Loucy (cell line): ENCODE measurements at regions not wholly inside any gene's neighbourhood (a gene's known extent, or its start where the extent isn't known, plus 50 kb on each side); places are given as distances from the start of the nearest gene placed in this dataset.

Experiments used
- H2AFZ ChIP-seq: fragments of 200-600 bp; sonication (generic); 2 replicates; pipeline ENCODE4 v1.6.0; 2016; ENCODE audit warnings: antibody characterized with exemption, mild to moderate bottlenecking, low read length, moderate library complexity
- H3F3A ChIP-seq: fragments of 200-600 bp; 2 replicates; pipeline ENCODE4 v1.6.0; 2016; ENCODE audit warnings: antibody characterized with exemption, low read depth, mild to moderate bottlenecking
- H3K27me3 ChIP-seq: fragments of 200-600 bp; sonication (generic); 2 replicates; pipeline ENCODE4 v1.6.1; 2014; ENCODE audit warnings: low read length, mild to moderate bottlenecking; ENCODE audit not compliant: insufficient read depth, poor library complexity, severe bottlenecking
- H3K36me3 ChIP-seq: fragments of 200-600 bp; sonication (generic); 2 replicates; pipeline ENCODE4 v1.6.1; 2016; ENCODE audit warnings: low read length; ENCODE audit not compliant: insufficient read depth
- H3K4me1 ChIP-seq: fragments of 200-600 bp; sonication (generic); 2 replicates; pipeline ENCODE4 v1.5.1; 2014; ENCODE audit warnings: low read length, mild to moderate bottlenecking; ENCODE audit not compliant: insufficient read depth, poor library complexity, severe bottlenecking
- H3K4me2 ChIP-seq: fragments of 200-600 bp; sonication (generic); 2 replicates; pipeline ENCODE4 v1.6.0; 2014; ENCODE audit warnings: antibody characterized with exemption, low read length, low read depth, mild to moderate bottlenecking; ENCODE audit not compliant: poor library complexity, severe bottlenecking
- H3K4me3 ChIP-seq: fragments of 200-600 bp; sonication (generic); 2 replicates; pipeline ENCODE4 v1.5.1; 2014; ENCODE audit warnings: low read length, mild to moderate bottlenecking, mixed read lengths; ENCODE audit not compliant: poor library complexity, severe bottlenecking
- H3K79me2 ChIP-seq: fragments of 200-600 bp; sonication (generic); 2 replicates; pipeline ENCODE4 v1.6.1; 2014; ENCODE audit warnings: low read length; ENCODE audit not compliant: insufficient read depth
- H3K9ac ChIP-seq: fragments of 200-600 bp; sonication (generic); 2 replicates; pipeline ENCODE4 v1.6.0; 2014; ENCODE audit warnings: mild to moderate bottlenecking, low read depth, low read length, moderate library complexity; ENCODE audit not compliant: poor library complexity, severe bottlenecking
- H3K9me2 ChIP-seq: fragments of 200-600 bp; sonication (generic); replicated peaks from 2 replicates; pipeline ENCODE4 v1.6.1; 2016; ENCODE audit warnings: low read depth, low read length, mixed read lengths
- H3K9me3 ChIP-seq: fragments of 200-600 bp; sonication (generic); 2 replicates; pipeline ENCODE4 v1.6.1; 2014; ENCODE audit warnings: mild to moderate bottlenecking, antibody characterized with exemption, low read length, low read depth; ENCODE audit not compliant: insufficient read depth
- H4K20me1 ChIP-seq: fragments of 200-600 bp; sonication (generic); 2 replicates; pipeline ENCODE4 v1.6.0; 2014; ENCODE audit warnings: antibody characterized with exemption, low read length, mild to moderate bottlenecking; ENCODE audit not compliant: insufficient read depth, poor library complexity, severe bottlenecking
- CTCF ChIP-seq: fragments of 200-600 bp; sonication (generic); conservative IDR thresholded peaks from 2 replicates; pipeline ENCODE4 v1.5.1; 2014; ENCODE audit warnings: mild to moderate bottlenecking, antibody characterized with exemption, low read length
- EZH2phosphoT487 ChIP-seq: fragments of 200-600 bp; IDR thresholded peaks from 2 replicates; pipeline ENCODE4 v1.6.1; 2018; ENCODE audit warnings: antibody characterized with exemption, mild to moderate bottlenecking, moderate library complexity, borderline replicate concordance

- no peak overlapping the region for H3K4me3 ChIP-seq
- H3K79me2 ChIP-seq: no peaks in the 10 kb centered on the region
- no peaks in the 10 kb centered on the region for H4K20me1 ChIP-seq
- no peaks in the 10 kb centered on the region for H3F3A ChIP-seq
- TF ChIP-seq CTCF (no peak), EZH2phosphoT487 (no peak)
- H3K4me2 ChIP-seq: no peak overlapping the region
- no peaks in the 10 kb centered on the region for H3K27me3 ChIP-seq
- H2AFZ ChIP-seq: no peak overlapping the region
- H3K9me2 ChIP-seq: no peaks in the 10 kb centered on the region
- H3K9me3 ChIP-seq: peaks cover 4% of the 10 kb centered on the region; the same call in 1 of the 2 replicates
- no peaks in the 10 kb centered on the region for H3K36me3 ChIP-seq
- H3K4me1 ChIP-seq: no peaks in the 10 kb centered on the region
- no peak overlapping the region for H3K9ac ChIP-seq
Observed at GRCh38 chr17:5958850-5959249, 111.3 kb upstream of the WSCD1 start.

GRCh38 chr17:5962371-5962770 is 107.8 kb upstream of the WSCD1 start:
- H3K4me1 ChIP-seq: no peaks in the 10 kb centered on the region
- H3K4me3 ChIP-seq: no peak overlapping the region
- H2AFZ ChIP-seq: no peak overlapping the region
- H3K27me3 ChIP-seq: no peaks in the 10 kb centered on the region
- H3K79me2 ChIP-seq: no peaks in the 10 kb centered on the region
- no peaks in the 10 kb centered on the region for H3F3A ChIP-seq
- H3K9ac ChIP-seq: no peak overlapping the region
- H3K9me3 ChIP-seq: peaks cover 7% of the 10 kb centered on the region; the same call in 1 of the 2 replicates
- H3K9me2 ChIP-seq: no peaks in the 10 kb centered on the region
- H4K20me1 ChIP-seq: no peaks in the 10 kb centered on the region
- no peak for TF ChIP-seq CTCF
- no peak for TF ChIP-seq EZH2phosphoT487
- H3K4me2 ChIP-seq: no peak overlapping the region
- no peaks in the 10 kb centered on the region for H3K36me3 ChIP-seq

GRCh38 chr17:5971969-5972368 is 98.2 kb upstream of the WSCD1 start:
- no peaks in the 10 kb centered on the region for H3K4me1 ChIP-seq
- no peaks in the 10 kb centered on the region for H3K9me2 ChIP-seq
- no peak overlapping the region for H3K4me2 ChIP-seq
- no peaks in the 10 kb centered on the region for H3F3A ChIP-seq
- H4K20me1 ChIP-seq: no peaks in the 10 kb centered on the region
- no peak overlapping the region for H2AFZ ChIP-seq
- H3K9ac ChIP-seq: no peak overlapping the region
- TF ChIP-seq CTCF: no peak
- TF ChIP-seq EZH2phosphoT487: no peak
- peaks cover 6% of the 10 kb centered on the region; the same call in 1 of the 2 replicates for H3K9me3 ChIP-seq
- no peaks in the 10 kb centered on the region for H3K79me2 ChIP-seq
- no peaks in the 10 kb centered on the region for H3K27me3 ChIP-seq
- no peaks in the 10 kb centered on the region for H3K36me3 ChIP-seq
- no peak overlapping the region for H3K4me3 ChIP-seq
